WERI-Rb-1 (cell line): ENCODE measurements at regions not wholly inside any gene's neighbourhood (a gene's known extent, or its start where the extent isn't known, plus 50 kb on each side); places are given as distances from the start of the nearest gene placed in this dataset.

Experiments
- DNase-seq: peaks from one replicate; pipeline ENCODE4 v3.0.0-alpha.2; 2020
- H3K27ac ChIP-seq: fragments of 250-450 bp; sonication (Bioruptor Pico); 2 replicates; pipeline ENCODE4 v1.5.1; 2020; ENCODE audit warnings: mild to moderate bottlenecking, moderate library complexity
- H3K27me3 ChIP-seq: fragments of 250-450 bp; sonication (Bioruptor Pico); 2 replicates; pipeline ENCODE4 v1.5.1; 2021; ENCODE audit warnings: mild to moderate bottlenecking, low read depth, moderate library complexity; ENCODE audit not compliant: insufficient read depth, severe bottlenecking
- H3K36me3 ChIP-seq: fragments of 250-450 bp; sonication (Bioruptor Pico); 2 replicates; pipeline ENCODE4 v1.5.1; 2020; ENCODE audit warnings: mild to moderate bottlenecking, moderate library complexity
- H3K4me3 ChIP-seq: 2 replicates; pipeline ENCODE4 v1.5.1; 2011; ENCODE audit warnings: low read depth, mild to moderate bottlenecking, control low read depth, low read length
- H3K9me3 ChIP-seq: fragments of 250-450 bp; sonication (Bioruptor Pico); 2 replicates; pipeline ENCODE4 v1.5.1; 2021; ENCODE audit warnings: mild to moderate bottlenecking, moderate library complexity; ENCODE audit not compliant: severe bottlenecking
- TF ChIP-seq, protein P1 (sequence below): IDR thresholded peaks from 2 replicates; pipeline ENCODE4 v1.5.1; 2011; ENCODE audit warnings: low read depth, mild to moderate bottlenecking, control low read depth, inconsistent platforms, low read length

DNA sequence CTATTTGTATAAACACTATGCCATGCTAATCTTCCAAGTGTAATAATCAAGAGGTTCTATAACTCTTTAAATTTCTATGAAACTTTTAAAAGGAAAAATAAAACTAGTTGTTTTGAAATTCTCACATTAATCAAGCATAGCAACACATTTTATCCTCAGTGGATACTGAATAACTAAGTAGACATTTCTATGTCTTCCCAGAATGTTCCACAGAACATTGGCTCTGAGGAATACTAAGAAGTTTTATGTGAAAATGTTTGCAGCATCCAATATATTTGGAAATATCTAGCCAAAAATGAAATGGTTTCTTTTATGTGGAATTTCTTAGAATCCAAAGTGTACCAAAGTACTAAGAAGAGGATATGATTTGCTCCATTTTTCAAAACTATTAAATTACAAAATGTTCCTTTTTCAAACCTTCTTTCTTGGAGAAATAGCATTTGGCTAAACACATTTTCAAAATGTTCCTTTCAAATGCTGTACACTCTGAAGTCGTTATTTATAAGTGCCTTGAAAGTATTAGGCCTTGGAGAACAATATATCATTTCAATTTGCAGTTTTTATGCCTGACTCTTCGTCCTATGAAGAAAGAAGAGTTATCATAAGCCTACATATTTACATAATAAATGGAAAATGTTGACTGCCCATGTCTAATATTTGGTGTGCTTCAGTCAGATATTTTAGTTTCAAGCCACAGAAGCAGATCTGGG lies 175.6 kb upstream of the COX7C start:
- Histone ChIP-seq H3K9me3 (no peaks in the 10 kb centered on the region), H3K4me3 (no peak overlapping the region), H3K36me3 (no peaks in the 10 kb centered on the region), H3K27ac (no peak overlapping the region), H3K27me3 (no peaks in the 10 kb centered on the region)
- no peak for DNase-seq
- TF ChIP-seq, protein P1, sequence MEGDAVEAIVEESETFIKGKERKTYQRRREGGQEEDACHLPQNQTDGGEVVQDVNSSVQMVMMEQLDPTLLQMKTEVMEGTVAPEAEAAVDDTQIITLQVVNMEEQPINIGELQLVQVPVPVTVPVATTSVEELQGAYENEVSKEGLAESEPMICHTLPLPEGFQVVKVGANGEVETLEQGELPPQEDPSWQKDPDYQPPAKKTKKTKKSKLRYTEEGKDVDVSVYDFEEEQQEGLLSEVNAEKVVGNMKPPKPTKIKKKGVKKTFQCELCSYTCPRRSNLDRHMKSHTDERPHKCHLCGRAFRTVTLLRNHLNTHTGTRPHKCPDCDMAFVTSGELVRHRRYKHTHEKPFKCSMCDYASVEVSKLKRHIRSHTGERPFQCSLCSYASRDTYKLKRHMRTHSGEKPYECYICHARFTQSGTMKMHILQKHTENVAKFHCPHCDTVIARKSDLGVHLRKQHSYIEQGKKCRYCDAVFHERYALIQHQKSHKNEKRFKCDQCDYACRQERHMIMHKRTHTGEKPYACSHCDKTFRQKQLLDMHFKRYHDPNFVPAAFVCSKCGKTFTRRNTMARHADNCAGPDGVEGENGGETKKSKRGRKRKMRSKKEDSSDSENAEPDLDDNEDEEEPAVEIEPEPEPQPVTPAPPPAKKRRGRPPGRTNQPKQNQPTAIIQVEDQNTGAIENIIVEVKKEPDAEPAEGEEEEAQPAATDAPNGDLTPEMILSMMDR, result no peak

DNA sequence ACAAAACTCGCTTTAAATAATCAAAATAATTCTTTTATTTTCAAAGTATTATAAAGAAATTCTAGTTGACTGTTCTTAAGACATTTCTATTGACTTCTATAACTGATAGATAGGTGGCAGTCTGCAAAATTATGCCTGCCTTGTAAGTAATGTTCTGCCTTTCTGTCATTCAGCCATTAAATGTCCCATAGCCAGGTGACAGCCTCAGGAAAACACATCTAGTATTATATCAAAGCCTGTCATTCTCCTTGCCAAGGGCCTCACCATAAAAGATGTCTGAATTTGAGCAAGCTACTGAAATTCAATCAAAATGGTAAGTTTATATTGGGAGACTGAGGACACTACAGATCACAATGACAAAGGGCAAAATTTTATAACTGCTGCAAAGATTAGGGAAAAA lies 170.4 kb upstream of the COX7C start:
- H3K9me3 ChIP-seq, result no peaks in the 10 kb centered on the region
- H3K27ac ChIP-seq, result no peak overlapping the region
- no peaks in the 10 kb centered on the region for H3K36me3 ChIP-seq
- no peak overlapping the region for H3K4me3 ChIP-seq
- no peak for DNase-seq
- TF ChIP-seq, protein P1, result no peak
- H3K27me3 ChIP-seq, result no peaks in the 10 kb centered on the region

DNA sequence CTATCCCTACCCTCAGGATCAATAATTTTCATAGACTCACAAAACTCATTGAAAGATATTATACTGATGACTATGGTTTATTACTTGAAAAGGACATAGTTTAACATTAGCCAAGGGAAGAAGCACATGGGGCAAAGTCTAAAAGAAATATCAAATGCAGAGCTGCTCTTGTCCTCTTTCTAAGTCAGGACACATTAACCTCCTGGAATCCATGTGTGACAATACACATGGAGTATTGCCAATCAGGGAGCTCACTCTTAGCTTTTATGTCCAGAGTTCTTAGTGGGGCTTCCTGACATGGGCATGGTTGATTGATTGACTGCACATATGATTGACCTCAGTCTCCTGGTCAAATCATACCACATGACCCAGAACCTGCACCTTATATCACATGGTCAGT lies 165.5 kb upstream of the COX7C start:
- Histone ChIP-seq H3K27ac (no peak overlapping the region), H3K9me3 (no peaks in the 10 kb centered on the region), H3K36me3 (no peaks in the 10 kb centered on the region), H3K27me3 (no peaks in the 10 kb centered on the region), H3K4me3 (no peak overlapping the region)
- TF ChIP-seq, protein P1, result no peak
- DNase-seq, result no peak

DNA sequence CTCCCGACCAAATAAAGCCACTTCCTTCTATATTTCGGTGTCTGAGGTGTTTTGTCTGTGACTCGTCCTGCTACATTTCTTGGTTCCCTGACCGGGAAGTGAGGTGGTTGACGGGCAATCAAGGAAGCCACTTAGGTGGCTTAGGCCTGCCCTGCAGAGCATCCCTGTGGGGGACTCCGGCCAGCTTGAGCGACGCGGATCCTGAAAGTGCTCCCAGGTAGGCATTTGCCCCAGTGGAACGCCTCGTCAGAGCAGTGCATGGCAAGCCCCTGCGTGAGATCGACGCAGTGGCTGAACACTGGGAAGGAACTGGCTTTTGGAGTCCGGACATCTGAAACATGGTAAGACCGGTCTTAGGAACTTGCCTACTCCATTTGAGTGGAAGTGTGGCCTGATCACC lies 157.2 kb upstream of the COX7C start:
- Histone ChIP-seq H3K4me3 (no peak overlapping the region), H3K27ac (no peak overlapping the region), H3K36me3 (no peaks in the 10 kb centered on the region; the same call in 1 of the 2 replicates), H3K9me3 (peaks cover 16% of the 10 kb centered on the region), H3K27me3 (no peaks in the 10 kb centered on the region)
- TF ChIP-seq, protein P1, result no peak
- no peak for DNase-seq

DNA sequence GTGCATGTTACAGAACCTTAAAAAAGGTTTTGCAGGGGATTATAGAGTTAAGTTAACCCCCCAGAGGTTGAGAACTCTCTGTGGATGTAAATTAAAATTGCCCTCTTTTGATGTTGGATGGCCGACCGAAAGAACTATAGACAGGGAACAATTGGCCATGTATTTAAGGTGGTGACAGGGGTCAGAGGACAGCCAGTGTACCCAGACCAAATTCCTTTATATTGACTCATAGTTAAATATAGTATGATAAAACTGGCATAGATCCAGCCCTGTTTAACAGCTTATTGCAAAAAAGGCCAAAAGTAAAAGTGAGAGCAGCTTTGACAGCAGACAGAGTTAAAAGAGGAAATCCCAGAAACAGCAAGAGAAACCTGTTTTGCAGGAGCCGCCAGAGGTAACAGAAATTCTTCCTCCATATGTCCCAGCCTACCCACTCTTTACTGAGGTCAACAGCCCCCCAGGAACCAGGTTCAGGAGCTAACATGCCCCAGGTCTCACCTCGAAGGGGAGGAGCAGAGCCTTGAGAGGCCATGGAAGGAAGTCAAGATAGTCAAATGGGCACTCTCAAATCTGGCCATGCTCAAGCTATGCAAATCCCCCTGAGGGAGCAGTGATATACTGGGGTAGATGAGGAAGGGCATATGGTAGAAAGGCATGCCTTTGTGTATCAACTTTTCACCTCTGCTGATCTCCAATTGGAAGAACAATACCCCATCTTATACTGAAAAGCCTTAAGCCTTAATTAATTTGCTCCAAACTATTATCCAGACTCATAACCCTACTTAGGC lies 156.4 kb upstream of the COX7C start:
- TF ChIP-seq, protein P1, result no peak
- Histone ChIP-seq H3K9me3 (peaks cover 20% of the 10 kb centered on the region), H3K36me3 (no peaks in the 10 kb centered on the region; the same call in 1 of the 2 replicates), H3K27ac (peak overlapping the region; percentile 51), H3K4me3 (no peak overlapping the region), H3K27me3 (no peaks in the 10 kb centered on the region)
- DNase-seq, result no peak
